ENCODE measurements at regions not wholly inside any gene's neighbourhood (a gene's known extent, or its start where the extent isn't known, plus 50 kb on each side); places are given as distances from the start of the nearest gene placed in this dataset.

DNA sequence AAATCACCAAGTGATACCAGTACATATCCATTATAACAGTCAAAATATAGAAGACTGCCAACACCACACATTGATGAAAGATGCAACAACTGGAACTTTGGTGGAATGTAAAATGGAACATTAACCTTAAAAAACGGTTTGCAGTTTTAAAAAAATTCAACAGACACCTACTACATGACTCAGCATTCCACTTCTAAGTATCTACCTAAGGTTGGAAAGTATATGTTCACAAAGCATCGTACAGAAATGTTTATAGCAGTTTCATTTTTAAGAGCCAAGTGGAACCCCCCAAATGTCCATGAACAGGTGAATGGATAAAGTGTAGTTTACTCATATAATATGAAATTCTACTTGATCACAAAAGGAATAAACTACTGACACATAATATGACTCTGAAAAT, 314.7 kb upstream of the ARRDC4 start:
- DNase-seq: no peak
- no peaks in the 10 kb centered on the region for H3K27me3 Mint-ChIP-seq
- no peak for ATAC-seq
- H3K27ac Mint-ChIP-seq: no peak overlapping the region
- H3K9me3 Mint-ChIP-seq: no peaks in the 10 kb centered on the region
- H3K4me3 Mint-ChIP-seq: no peak overlapping the region
- no peaks in the 10 kb centered on the region for H3K4me1 Mint-ChIP-seq

DNA sequence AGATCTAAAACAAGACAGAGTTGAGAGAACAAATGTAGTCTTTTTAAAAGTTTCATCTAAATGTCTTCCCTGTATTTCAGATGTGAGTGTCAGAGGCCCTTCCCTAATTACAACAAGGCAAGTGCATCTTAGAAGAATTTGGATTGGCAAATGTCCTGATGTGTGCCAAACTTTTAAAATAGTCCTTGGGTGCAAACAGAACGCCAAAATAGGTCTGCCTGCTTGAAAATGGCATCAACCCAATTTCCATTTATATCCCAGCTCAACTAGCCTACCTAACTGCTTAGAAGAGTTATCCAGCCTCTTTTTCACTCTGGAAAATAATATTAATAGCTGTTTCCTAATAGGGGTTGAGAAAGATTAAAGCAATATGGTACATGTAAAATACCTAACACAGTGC, 311.8 kb upstream of the ARRDC4 start:
- H3K4me1 Mint-ChIP-seq: peaks cover 6% of the 10 kb centered on the region
- H3K27me3 Mint-ChIP-seq: peaks cover 17% of the 10 kb centered on the region
- no peak overlapping the region for H3K27ac Mint-ChIP-seq
- no peak overlapping the region for H3K4me3 Mint-ChIP-seq
- no peaks in the 10 kb centered on the region for H3K9me3 Mint-ChIP-seq
- ATAC-seq: no peak
- no peak for DNase-seq

DNA sequence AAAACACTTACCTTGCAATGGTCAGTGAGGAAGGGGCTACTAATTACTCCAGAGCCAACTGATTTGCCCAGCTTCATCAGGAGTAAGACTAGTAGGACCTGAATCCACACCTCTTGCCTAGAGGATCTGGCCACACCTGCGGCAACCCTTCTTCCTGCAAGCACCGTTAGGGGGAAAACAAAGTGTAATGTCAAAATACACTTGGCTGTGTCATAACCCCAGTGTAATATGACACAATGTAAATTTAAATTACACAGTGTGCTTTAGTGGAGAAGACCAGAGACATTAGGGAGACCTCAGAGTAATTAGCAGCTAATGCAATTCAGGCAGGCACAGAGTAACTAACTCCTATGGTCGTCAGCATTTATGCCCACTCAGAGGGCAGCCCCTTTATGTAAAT, 308.5 kb upstream of the ARRDC4 start:
- H3K27ac Mint-ChIP-seq: no peak overlapping the region
- DNase-seq (no peak), ATAC-seq (no peak)
- H3K9me3 Mint-ChIP-seq: no peaks in the 10 kb centered on the region
- H3K4me3 Mint-ChIP-seq: no peak overlapping the region
- H3K4me1 Mint-ChIP-seq: peaks cover 6% of the 10 kb centered on the region
- peaks cover 28% of the 10 kb centered on the region for H3K27me3 Mint-ChIP-seq

DNA sequence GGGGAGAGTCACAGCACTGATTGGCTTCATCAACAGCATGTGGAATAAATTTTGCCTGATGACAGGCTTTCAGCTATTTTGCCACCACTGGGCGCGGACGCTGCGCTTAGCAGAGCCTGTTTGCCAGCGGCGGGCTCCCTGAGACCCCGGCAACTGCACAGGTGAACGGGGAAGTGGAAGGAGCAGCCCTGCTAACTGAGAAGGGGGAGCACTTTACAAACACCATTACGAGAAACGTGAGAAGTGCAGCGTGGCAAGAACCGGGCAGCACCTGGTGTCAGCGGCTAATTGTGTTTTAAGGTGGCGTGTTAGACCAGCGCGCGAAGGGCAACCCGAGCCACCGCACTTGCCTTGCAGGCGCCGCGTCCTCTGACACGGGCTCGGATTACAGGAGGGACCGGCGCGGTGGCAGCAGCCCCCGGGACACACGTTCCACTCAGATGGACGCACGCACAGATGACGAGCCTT, 307.8 kb upstream of the ARRDC4 start:
- Mint-ChIP-seq H3K4me1 (peaks cover 6% of the 10 kb centered on the region), H3K4me3 (no peak overlapping the region), H3K9me3 (no peaks in the 10 kb centered on the region), H3K27ac (no peak overlapping the region), H3K27me3 (peaks cover 28% of the 10 kb centered on the region)
- DNase-seq (no peak), ATAC-seq (no peak)

DNA sequence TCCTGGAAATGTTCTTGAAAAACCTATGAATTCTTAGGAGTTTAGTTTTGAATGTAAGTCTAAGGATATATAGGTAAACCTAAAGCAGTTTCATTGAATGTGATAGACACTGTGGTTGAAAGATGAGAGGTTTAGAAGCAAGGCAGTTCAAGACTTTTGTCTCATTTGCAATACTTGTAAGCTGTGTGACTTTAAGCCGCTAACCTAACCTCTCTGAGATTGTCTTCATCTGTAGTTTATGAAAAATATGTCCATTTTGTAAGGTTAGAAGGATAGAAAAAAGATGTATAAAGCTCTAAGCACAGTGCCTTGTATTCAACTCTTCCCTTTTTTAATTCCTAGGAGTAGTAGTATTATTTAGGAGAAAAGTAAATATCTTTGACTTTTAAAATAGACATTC, 306.6 kb upstream of the ARRDC4 start:
- no peaks in the 10 kb centered on the region for H3K9me3 Mint-ChIP-seq
- DNase-seq (no peak), ATAC-seq (no peak)
- H3K27ac Mint-ChIP-seq: no peak overlapping the region
- no peak overlapping the region for H3K4me3 Mint-ChIP-seq
- H3K27me3 Mint-ChIP-seq: peaks cover 28% of the 10 kb centered on the region
- H3K4me1 Mint-ChIP-seq: peaks cover 6% of the 10 kb centered on the region

DNA sequence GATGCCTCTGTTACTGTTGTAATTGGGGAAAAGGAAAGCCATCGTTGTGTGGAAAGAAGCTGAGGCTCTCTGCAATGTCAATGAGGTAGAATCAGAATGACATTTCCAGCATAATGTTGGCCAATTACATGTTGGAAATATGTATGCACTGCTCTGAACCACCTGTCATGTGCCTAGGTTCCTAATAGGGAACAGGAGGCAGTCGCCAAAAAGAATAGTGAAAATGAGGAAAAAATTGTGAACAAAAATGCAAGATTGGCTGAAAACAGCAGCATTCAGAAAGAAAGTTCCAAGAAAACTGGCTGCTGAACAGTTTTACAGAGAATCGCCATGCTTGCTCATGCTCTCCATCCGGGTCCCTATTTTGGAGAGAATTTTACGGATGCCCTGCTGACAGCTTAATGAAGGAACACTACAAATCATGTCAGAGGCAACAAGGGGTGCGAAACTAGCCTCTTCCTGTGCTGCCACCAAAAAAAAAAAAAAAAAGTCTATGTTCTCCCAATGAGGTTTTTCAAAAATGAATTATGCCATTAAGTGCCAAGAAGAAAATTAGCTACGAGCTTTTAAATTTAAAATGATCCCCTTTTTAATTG, 305.9 kb upstream of the ARRDC4 start:
- Mint-ChIP-seq H3K4me1 (peaks cover 6% of the 10 kb centered on the region), H3K9me3 (no peaks in the 10 kb centered on the region), H3K27me3 (peaks cover 28% of the 10 kb centered on the region)

DNA sequence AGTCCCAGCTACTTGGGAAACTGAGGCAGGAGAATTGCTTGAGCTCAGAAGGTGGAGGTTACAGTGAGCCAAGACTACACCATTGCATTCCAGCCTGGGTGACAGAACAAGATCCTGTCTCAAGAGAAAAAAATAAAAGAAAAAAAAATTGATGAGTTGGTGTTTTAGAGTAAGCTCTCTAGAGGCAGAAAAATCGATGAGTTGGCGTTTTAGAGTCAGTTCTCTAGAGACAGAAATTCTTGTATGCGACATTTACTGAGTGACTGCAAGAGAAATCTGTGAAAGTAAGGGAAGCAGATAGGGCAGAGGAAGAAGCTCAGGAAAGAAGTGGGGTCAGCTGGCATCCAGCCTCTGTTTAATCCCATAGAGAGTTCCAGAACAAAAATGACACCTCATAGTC, 298.7 kb upstream of the ARRDC4 start:
- Mint-ChIP-seq H3K27me3 (no peaks in the 10 kb centered on the region), H3K4me3 (no peak overlapping the region), H3K27ac (no peak overlapping the region), H3K4me1 (no peaks in the 10 kb centered on the region), H3K9me3 (peaks cover 0 to 6% of the 10 kb centered on the region in 2 donors)
- ATAC-seq (no peak), DNase-seq (no peak)

More for the DNA sequence above, 305.9 kb upstream of the ARRDC4 start:
- DNase-seq (no peak), ATAC-seq (no peak)
- Mint-ChIP-seq H3K27ac (no peak overlapping the region), H3K4me3 (no peak overlapping the region)

DNA sequence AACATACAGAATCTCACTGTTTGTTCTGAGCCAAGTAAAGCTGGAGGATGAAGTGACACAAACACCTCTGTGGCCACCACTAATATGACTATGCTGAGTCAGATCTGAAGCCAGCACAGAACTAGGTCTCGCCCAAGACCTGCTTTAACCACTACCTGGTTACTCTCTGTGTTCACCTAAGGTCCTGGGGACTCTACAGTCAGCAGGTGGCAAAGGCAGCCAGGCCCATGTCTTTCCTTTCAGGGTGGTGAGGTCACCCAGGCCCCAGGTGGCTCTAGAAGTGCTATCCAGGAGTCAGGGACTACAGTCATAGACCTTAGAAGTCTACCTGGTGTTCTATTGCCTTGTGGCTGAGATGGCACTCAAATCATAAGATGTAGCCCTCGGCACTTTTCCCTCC, 287.9 kb upstream of the ARRDC4 start:
- H3K9me3 Mint-ChIP-seq: peaks cover 0 to 12% of the 10 kb centered on the region in 2 donors

DNA sequence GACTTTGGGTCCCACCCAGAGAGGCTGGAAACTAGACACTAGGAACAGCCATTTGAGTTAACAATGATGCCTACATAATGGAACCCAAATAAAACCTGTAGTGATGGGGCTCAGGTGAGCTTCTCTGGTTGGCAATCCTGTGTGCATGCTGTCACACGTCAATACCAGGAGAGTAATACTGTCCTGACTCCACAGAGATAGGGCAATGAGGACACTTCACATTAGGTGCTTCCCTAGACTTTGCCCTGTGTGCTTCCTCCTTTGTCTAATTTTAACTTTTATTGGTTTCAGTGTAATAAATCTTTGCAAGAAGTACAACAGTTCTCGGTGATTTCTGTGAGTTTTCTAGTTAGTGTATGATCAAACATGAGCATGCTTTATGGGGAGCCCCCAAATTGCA, 281.8 kb upstream of the ARRDC4 start:
- H3K4me1 Mint-ChIP-seq: no peaks in the 10 kb centered on the region
- ATAC-seq (no peak), DNase-seq (no peak)
- no peak overlapping the region for H3K27ac Mint-ChIP-seq
- H3K27me3 Mint-ChIP-seq: peaks cover 21% of the 10 kb centered on the region
- peaks cover 0 to 27% of the 10 kb centered on the region in 2 donors for H3K9me3 Mint-ChIP-seq
- no peak overlapping the region for H3K4me3 Mint-ChIP-seq

More for the DNA sequence above, 287.9 kb upstream of the ARRDC4 start:
- Mint-ChIP-seq H3K4me1 (no peaks in the 10 kb centered on the region), H3K4me3 (no peak overlapping the region), H3K27ac (no peak overlapping the region), H3K27me3 (no peaks in the 10 kb centered on the region)
- ATAC-seq: no peak
- no peak for DNase-seq

DNA sequence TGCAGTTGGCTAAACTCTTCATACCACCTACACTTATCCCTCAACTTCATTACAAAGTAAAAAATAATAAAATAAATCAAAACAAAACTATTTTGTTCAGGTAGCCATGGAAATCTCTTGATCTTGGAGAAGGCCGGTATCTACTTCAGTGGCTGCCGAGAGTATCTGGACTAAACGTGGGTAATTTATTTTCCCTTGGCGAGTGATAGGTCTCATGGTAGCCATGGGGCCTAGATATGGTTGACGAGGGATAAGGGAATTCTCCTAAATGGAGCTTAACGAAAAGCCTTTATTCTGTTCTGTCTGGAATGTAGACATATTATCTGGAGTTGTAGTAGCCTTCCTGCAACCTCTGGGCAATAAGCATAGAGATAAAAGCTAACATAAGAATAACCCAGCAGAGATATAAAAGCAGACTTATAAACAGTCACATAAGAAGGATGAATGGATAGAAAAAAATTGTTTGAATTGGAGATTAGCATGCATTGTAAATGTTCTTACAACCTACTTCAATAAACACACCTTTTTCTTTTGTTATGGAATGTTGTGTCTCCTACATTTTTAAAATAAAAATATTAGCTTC, 281.3 kb upstream of the ARRDC4 start:
- no peak overlapping the region for H3K27ac Mint-ChIP-seq
- H3K27me3 Mint-ChIP-seq: peaks cover 21% of the 10 kb centered on the region
- H3K4me1 Mint-ChIP-seq: peaks cover 3% of the 10 kb centered on the region
- H3K9me3 Mint-ChIP-seq: peaks cover 0 to 24% of the 10 kb centered on the region in 2 donors
- H3K4me3 Mint-ChIP-seq: no peak overlapping the region
- DNase-seq: no peak
- ATAC-seq: no peak

DNA sequence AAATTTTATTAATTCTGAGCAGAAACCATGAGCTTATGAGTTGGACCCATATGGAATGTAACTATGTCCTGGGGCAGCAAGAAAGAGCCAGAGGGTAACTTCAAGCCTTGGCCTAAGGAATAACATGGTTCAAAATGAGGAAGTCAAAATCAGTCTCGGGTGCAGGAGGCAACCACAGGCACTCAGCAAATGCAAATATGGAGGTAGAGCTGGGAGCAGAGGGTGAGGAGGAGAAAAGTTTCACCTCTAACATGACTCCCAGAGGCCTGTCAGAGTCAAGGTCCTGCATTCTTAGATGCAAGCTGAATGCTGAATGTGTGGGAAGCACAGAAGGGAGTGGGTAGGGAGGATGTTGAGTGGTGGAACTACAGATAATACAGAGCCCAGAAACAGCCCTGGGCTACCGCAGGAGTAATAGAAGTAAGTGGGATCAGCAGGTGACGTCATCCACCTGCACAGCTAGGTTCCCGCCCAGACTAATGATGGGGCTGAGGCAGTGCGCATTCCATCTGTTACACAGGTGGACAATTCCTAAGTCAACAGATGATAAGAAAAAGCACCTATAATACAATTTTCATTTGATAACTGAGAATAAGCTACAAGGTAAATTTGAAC, 279.8 kb upstream of the ARRDC4 start:
- H3K9me3 Mint-ChIP-seq: peaks cover 0 to 15% of the 10 kb centered on the region in 2 donors
- DNase-seq: no peak
- H3K4me3 Mint-ChIP-seq: no peak overlapping the region
- peaks cover 5% of the 10 kb centered on the region for H3K4me1 Mint-ChIP-seq
- no peak for ATAC-seq
- no peak overlapping the region for H3K27ac Mint-ChIP-seq
- H3K27me3 Mint-ChIP-seq: peaks cover 21% of the 10 kb centered on the region

DNA sequence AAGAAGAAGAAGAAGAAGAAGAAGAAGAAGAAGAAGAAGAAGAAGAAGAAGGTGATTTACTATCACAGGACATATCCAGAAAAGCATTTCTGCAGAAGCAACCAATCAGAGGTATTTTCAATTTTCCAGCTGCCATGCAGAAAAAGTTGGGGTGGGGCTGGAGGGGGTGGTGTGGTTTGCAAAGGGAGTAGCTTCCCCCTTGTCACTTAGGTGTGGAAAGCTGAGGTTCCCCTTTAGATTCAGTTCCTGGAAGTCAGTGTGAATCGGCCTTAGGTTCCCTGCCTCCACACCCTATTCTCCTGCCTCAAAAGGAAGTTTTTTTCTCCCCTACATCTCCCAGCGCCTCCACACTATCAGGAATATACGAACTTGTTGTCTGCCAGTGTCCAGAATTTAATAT, 276.7 kb upstream of the ARRDC4 start:
- H3K27me3 Mint-ChIP-seq: peaks cover 21% of the 10 kb centered on the region

DNA sequence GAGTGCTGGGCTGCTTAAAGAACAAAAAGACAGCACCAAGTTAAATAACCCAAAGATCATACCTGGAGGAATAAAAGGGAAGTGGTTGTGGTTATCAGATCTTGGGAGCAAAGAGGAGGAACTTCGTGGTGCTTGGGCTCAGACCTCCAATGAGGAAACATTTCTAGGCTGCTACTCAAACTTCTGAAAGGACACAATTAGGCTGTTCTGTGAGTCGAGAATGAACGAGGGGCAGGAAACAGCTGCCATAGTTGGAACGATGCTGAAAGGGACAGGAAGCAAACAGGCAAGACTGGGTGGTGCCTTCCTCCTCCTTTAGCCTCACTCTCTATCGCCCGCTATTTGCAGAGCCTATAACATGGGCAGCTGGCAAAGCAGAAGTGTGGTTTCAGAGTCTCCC, 276.3 kb upstream of the ARRDC4 start:
- H3K27me3 Mint-ChIP-seq: peaks cover 21% of the 10 kb centered on the region
- peaks cover 5% of the 10 kb centered on the region for H3K4me1 Mint-ChIP-seq
- no peak for ATAC-seq
- no peak overlapping the region for H3K27ac Mint-ChIP-seq
- H3K9me3 Mint-ChIP-seq: peaks cover 0 to 15% of the 10 kb centered on the region in 2 donors
- DNase-seq: no peak
- H3K4me3 Mint-ChIP-seq: no peak overlapping the region

More for the DNA sequence above, 276.7 kb upstream of the ARRDC4 start:
- Mint-ChIP-seq H3K27ac (no peak overlapping the region), H3K4me3 (no peak overlapping the region), H3K9me3 (peaks cover 0 to 15% of the 10 kb centered on the region in 2 donors), H3K4me1 (peaks cover 5% of the 10 kb centered on the region)
- no peak for DNase-seq
- ATAC-seq: no peak

DNA sequence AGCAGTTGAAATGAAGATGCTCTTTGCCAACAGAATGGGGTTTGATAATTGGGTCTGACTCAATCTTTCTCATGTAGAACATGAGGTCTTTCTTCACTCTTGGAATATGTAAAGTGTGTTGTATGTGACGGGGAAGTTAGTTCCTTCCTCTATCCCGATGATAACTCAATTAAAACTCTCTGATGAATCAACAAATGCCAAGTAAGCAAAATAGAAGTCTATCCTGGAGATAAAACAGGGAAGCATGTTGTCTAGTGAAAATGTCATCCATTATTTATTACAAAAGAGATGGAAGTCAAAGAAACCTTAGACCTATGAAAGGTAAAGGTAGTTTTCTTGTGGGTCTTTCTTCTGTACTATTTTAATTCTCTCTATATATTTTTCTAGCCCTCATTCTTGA, 274.2 kb upstream of the ARRDC4 start:
- Mint-ChIP-seq H3K4me1 (peaks cover 5% of the 10 kb centered on the region), H3K27me3 (peaks cover 7% of the 10 kb centered on the region), H3K4me3 (no peak overlapping the region), H3K9me3 (peaks cover 0 to 5% of the 10 kb centered on the region in 2 donors), H3K27ac (no peak overlapping the region)
- ATAC-seq (no peak), DNase-seq (no peak)

DNA sequence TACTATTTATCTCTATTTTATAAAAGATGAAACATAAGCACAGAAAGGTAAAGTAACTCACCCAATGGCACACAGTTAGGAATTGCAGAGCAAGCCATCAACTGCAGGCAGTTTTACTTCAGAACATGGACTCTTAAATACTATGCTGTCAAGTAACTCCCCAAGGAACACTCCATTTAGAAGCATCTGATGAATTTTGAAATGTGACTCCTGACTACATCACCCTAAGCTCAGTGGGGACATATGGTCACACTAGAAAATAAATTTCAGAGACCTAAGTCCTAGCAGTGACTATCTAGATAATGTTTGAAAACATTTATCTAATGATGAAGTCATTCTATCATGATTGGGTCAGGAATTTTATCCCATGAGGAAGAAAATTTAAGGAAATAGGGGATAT, 272.8 kb upstream of the ARRDC4 start:
- Mint-ChIP-seq H3K9me3 (no peaks in the 10 kb centered on the region), H3K27me3 (peaks cover 3% of the 10 kb centered on the region), H3K4me1 (peaks cover 5% of the 10 kb centered on the region)

DNA sequence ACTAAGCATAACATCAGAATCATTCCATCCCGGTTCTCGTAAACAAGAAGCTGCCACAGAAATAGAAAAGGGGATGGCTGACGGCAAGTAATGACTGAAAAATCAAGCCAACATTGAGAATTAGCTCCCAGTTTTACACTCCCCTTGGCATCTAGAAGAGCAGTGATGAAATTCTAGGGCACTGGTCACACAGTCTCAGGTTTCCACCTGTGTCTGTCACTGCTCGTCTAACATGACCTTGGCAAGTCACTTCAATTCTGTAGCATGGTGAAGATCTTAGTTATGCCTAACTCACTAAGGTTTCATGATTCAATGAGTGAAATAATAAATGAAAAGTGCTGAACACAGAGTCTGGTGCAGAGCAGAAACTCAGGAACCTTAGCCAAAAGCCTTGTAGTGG, 272.3 kb upstream of the ARRDC4 start:
- Mint-ChIP-seq H3K27ac (no peak overlapping the region), H3K4me1 (peaks cover 5% of the 10 kb centered on the region), H3K4me3 (no peak overlapping the region), H3K9me3 (no peaks in the 10 kb centered on the region), H3K27me3 (no peaks in the 10 kb centered on the region)
- DNase-seq (no peak), ATAC-seq (no peak)

More for the DNA sequence above, 272.8 kb upstream of the ARRDC4 start:
- H3K4me3 Mint-ChIP-seq: no peak overlapping the region
- no peak overlapping the region for H3K27ac Mint-ChIP-seq
- DNase-seq: no peak
- no peak for ATAC-seq
